ENCODE measurements at regions not wholly inside any gene's neighbourhood (a gene's known extent, or its start where the extent isn't known, plus 50 kb on each side); places are given as distances from the start of the nearest gene placed in this dataset.

GRCh38 chr5:5671823-5672222 lies 249.3 kb downstream of the ICE1 start (continued):
- TF ChIP-seq ATF6 (CRISPR knock-in tag; IDR thresholded peaks at IDR 0.05) = no peak
- peak; percentile 82; the same call in 1 of the 2 replicates for TF ChIP-seq TEAD1 (CRISPR knock-in tag; IDR thresholded peaks at IDR 0.05)
- TF ChIP-seq ZNF425 (CRISPR knock-in tag; conservative IDR thresholded peaks at IDR 0.05) = no peak
- TF ChIP-seq NR3C1 (CRISPR knock-in tag; conservative IDR thresholded peaks at IDR 0.05; ENCODE audit: low read depth) = no peak
- TF ChIP-seq CREM (CRISPR knock-in tag; IDR thresholded peaks at IDR 0.05) = no peak
- TF ChIP-seq, protein P1, sequence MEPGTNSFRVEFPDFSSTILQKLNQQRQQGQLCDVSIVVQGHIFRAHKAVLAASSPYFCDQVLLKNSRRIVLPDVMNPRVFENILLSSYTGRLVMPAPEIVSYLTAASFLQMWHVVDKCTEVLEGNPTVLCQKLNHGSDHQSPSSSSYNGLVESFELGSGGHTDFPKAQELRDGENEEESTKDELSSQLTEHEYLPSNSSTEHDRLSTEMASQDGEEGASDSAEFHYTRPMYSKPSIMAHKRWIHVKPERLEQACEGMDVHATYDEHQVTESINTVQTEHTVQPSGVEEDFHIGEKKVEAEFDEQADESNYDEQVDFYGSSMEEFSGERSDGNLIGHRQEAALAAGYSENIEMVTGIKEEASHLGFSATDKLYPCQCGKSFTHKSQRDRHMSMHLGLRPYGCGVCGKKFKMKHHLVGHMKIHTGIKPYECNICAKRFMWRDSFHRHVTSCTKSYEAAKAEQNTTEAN (CRISPR knock-in tag; IDR thresholded peaks at IDR 0.05) = no peak; the same call in 1 of the 2 replicates
- TF ChIP-seq SMAD4 (CRISPR knock-in tag; IDR thresholded peaks at IDR 0.05) = no peak
- TF ChIP-seq, protein P2, sequence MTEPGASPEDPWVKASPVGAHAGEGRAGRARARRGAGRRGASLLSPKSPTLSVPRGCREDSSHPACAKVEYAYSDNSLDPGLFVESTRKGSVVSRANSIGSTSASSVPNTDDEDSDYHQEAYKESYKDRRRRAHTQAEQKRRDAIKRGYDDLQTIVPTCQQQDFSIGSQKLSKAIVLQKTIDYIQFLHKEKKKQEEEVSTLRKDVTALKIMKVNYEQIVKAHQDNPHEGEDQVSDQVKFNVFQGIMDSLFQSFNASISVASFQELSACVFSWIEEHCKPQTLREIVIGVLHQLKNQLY (CRISPR knock-in tag; IDR thresholded peaks at IDR 0.05) = no peak
- no peak for TF ChIP-seq CTCF (IDR thresholded peaks at IDR 0.05)
- TF ChIP-seq JUN (CRISPR knock-in tag; IDR thresholded peaks at IDR 0.05) = no peak
- TF ChIP-seq SOX15 (CRISPR knock-in tag; IDR thresholded peaks at IDR 0.05) = no peak
- no peak for TF ChIP-seq ATF1 (CRISPR knock-in tag; IDR thresholded peaks at IDR 0.05)
- TF ChIP-seq FOXK1 (CRISPR knock-in tag; IDR thresholded peaks at IDR 0.05) = peak; percentile 58; the same call in 1 of the 2 replicates
- no peak for TF ChIP-seq CBFB (CRISPR knock-in tag; IDR thresholded peaks at IDR 0.05; ENCODE audit: low read depth)

- CTCF ChIA-PET = no interaction called here
- POLR2A ChIA-PET = no interaction called here
- no peaks in the 10 kb centered on the region for H3K27me3 Mint-ChIP-seq (ENCODE audit: low read depth)
- no peak for TF ChIP-seq ZBTB21 (CRISPR knock-in tag; IDR thresholded peaks at IDR 0.05; ENCODE audit: borderline replicate concordance)
- TF ChIP-seq TP53 (CRISPR knock-in tag; IDR thresholded peaks at IDR 0.05) = no peak
- TF ChIP-seq ZSCAN18 (CRISPR knock-in tag; IDR thresholded peaks at IDR 0.05) = no peak
- TF ChIP-seq ZNF121 (CRISPR knock-in tag; IDR thresholded peaks at IDR 0.05) = no peak
- TF ChIP-seq, protein P3, sequence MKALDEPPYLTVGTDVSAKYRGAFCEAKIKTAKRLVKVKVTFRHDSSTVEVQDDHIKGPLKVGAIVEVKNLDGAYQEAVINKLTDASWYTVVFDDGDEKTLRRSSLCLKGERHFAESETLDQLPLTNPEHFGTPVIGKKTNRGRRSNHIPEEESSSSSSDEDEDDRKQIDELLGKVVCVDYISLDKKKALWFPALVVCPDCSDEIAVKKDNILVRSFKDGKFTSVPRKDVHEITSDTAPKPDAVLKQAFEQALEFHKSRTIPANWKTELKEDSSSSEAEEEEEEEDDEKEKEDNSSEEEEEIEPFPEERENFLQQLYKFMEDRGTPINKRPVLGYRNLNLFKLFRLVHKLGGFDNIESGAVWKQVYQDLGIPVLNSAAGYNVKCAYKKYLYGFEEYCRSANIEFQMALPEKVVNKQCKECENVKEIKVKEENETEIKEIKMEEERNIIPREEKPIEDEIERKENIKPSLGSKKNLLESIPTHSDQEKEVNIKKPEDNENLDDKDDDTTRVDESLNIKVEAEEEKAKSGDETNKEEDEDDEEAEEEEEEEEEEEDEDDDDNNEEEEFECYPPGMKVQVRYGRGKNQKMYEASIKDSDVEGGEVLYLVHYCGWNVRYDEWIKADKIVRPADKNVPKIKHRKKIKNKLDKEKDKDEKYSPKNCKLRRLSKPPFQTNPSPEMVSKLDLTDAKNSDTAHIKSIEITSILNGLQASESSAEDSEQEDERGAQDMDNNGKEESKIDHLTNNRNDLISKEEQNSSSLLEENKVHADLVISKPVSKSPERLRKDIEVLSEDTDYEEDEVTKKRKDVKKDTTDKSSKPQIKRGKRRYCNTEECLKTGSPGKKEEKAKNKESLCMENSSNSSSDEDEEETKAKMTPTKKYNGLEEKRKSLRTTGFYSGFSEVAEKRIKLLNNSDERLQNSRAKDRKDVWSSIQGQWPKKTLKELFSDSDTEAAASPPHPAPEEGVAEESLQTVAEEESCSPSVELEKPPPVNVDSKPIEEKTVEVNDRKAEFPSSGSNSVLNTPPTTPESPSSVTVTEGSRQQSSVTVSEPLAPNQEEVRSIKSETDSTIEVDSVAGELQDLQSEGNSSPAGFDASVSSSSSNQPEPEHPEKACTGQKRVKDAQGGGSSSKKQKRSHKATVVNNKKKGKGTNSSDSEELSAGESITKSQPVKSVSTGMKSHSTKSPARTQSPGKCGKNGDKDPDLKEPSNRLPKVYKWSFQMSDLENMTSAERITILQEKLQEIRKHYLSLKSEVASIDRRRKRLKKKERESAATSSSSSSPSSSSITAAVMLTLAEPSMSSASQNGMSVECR (CRISPR knock-in tag; IDR thresholded peaks at IDR 0.05; ENCODE audit: borderline replicate concordance) = no peak
- no peaks in the 10 kb centered on the region for H3K36me3 Mint-ChIP-seq
- H3K4me1 Mint-ChIP-seq = peaks cover 43% of the 10 kb centered on the region
- DNase-seq (ENCODE audit: low spot score) (no peak), ATAC-seq (no peak)
- peaks cover 3% of the 10 kb centered on the region; the same call in 1 of the 2 replicates for H3K9me3 Mint-ChIP-seq
- no peak overlapping the region for H3K27ac Mint-ChIP-seq
- no peak overlapping the region for H3K4me3 Mint-ChIP-seq
Measured at GRCh38 chr5:5667136-5667554, 244.7 kb downstream of the ICE1 start.
